Sigmoid colon (tissue), 6 donors: ENCODE measurements at regions not wholly inside any gene's neighbourhood (a gene's known extent, or its start where the extent isn't known, plus 50 kb on each side); places are given as distances from the start of the nearest gene placed in this dataset.

Source experiments
- DNase-seq: peaks from one replicate; pipeline ENCODE4 v3.0.0-alpha.2; 2019
- H3K27ac ChIP-seq, 4 donors: fragments of 200-600 bp; sonication (generic); one replicate each; pipeline ENCODE4 v1.5.1; 2016 to 2019; ENCODE audit warnings: mild to moderate bottlenecking in 1 of 4
- H3K27me3 ChIP-seq, 3 donors: fragments of 200-600 bp; sonication (generic); one replicate each; pipeline ENCODE4 v1.5.1; 2019; ENCODE audit warnings: mild to moderate bottlenecking in 1 of 3
- H3K36me3 ChIP-seq, 4 donors: fragments of 200-600 bp; sonication (generic); one replicate each; pipeline ENCODE4 v1.5.1; 2016 to 2019
- H3K4me1 ChIP-seq, 4 donors: fragments of 200-600 bp; sonication (generic); one replicate each; pipeline ENCODE4 v1.5.1; 2017 to 2019
- H3K4me3 ChIP-seq, 4 donors: fragments of 200-600 bp; sonication (generic); one replicate each; pipeline ENCODE4 v1.5.1; 2017 to 2019; ENCODE audit warnings: mild to moderate bottlenecking in 2 of 4, moderate library complexity in 1 of 4
- H3K9me3 ChIP-seq, 4 donors: fragments of 200-600 bp in 3 of 4; sonication (generic) in 3 of 4; one replicate each; pipeline versions ENCODE4 v1.5.1 to v1.6.1; 2013 to 2019
- EP300 ChIP-seq, 4 donors: sonication (generic); formaldehyde crosslinking; IDR thresholded peaks; one replicate each; pipeline ENCODE4 v1.6.1; 2017; ENCODE audit warnings: antibody characterized with exemption in 4 of 4
- POLR2A ChIP-seq, 2 donors: fragments of 450-650 bp; IDR thresholded peaks; one replicate each; pipeline ENCODE4 v1.6.1; 2016; ENCODE audit warnings: antibody characterized with exemption in 2 of 2, mild to moderate bottlenecking in 2 of 2, moderate library complexity in 2 of 2
- POLR2AphosphoS5 ChIP-seq, 4 donors: sonication (generic); formaldehyde crosslinking; IDR thresholded peaks; one replicate each; pipeline ENCODE4 v1.6.1; 2017; ENCODE audit warnings: antibody characterized with exemption in 4 of 4
- WGBS, 2 donors: extraction: QIAGEN DNeasy Blood & Tissue Kit; methylation state at CpG; one replicate each; pipeline ENCODE4 v1.1.7; 2013; 5-methylcytosine and 5-hydroxymethylcytosine counted together
- intact Hi-C: fragments of 100-400 bp; cut with DNase I; formaldehyde crosslinking; loops from one replicate; pipeline ENCODE4 v1.15.1; 2023
- TF ChIP-seq, protein P1 (sequence below), 4 experiments: fragments of 450-650 bp in 3 of 4; fragments of 200-600 bp in 1 of 4; IDR thresholded peaks; one replicate each; pipeline ENCODE4 v1.5.1; 2016 to 2019; ENCODE audit warnings: antibody characterized with exemption in 4 of 4, mild to moderate bottlenecking in 3 of 4, moderate library complexity in 2 of 4
- donor health status: healthy with polysubstance abuse.
- donor health status: healthy.

GRCh38 chr2:139469985-139470384 lies 689.8 kb upstream of the NXPH2 start:
- WGBS, 2 donors, result 88 to 90% methylated on average over 1 of the region's 1 CpG
- Histone ChIP-seq H3K27me3 (no peaks in the 10 kb centered on the region), H3K4me1 (no peaks in the 10 kb centered on the region), H3K9me3 (no peaks in the 10 kb centered on the region), H3K36me3 (no peaks in the 10 kb centered on the region), H3K4me3 (no peak overlapping the region), H3K27ac (no peak overlapping the region)
- no peak for DNase-seq
- intact Hi-C loops, result no loop called here
- TF ChIP-seq, protein P1, sequence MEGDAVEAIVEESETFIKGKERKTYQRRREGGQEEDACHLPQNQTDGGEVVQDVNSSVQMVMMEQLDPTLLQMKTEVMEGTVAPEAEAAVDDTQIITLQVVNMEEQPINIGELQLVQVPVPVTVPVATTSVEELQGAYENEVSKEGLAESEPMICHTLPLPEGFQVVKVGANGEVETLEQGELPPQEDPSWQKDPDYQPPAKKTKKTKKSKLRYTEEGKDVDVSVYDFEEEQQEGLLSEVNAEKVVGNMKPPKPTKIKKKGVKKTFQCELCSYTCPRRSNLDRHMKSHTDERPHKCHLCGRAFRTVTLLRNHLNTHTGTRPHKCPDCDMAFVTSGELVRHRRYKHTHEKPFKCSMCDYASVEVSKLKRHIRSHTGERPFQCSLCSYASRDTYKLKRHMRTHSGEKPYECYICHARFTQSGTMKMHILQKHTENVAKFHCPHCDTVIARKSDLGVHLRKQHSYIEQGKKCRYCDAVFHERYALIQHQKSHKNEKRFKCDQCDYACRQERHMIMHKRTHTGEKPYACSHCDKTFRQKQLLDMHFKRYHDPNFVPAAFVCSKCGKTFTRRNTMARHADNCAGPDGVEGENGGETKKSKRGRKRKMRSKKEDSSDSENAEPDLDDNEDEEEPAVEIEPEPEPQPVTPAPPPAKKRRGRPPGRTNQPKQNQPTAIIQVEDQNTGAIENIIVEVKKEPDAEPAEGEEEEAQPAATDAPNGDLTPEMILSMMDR (IDR thresholded peaks at IDR 0.05), result no peak
- no peak for TF ChIP-seq POLR2AphosphoS5 (IDR thresholded peaks at IDR 0.05)

- no peak overlapping the region for H3K27ac ChIP-seq
- H3K36me3 ChIP-seq, result no peaks in the 10 kb centered on the region
- H3K9me3 ChIP-seq, result no peaks in the 10 kb centered on the region
- intact Hi-C loops, result no loop called here
- H3K4me3 ChIP-seq, result no peak overlapping the region
- no peaks in the 10 kb centered on the region for H3K4me1 ChIP-seq
- WGBS, 2 donors, result 60 to 64% methylated on average over 4 of the region's 4 CpGs
- no peaks in the 10 kb centered on the region for H3K27me3 ChIP-seq
- TF ChIP-seq POLR2A (IDR thresholded peaks at IDR 0.05) (no peak), EP300 (IDR thresholded peaks at IDR 0.05) (no peak), POLR2AphosphoS5 (IDR thresholded peaks at IDR 0.05) (no peak)
- TF ChIP-seq, protein P1 (IDR thresholded peaks at IDR 0.05), result no peak
- no peak for DNase-seq
These were observed 685.6 kb upstream of the NXPH2 start for GRCh38 chr2:139465789-139466188.

GRCh38 chr2:139457873-139458272 lies 677.7 kb upstream of the NXPH2 start:
- TF ChIP-seq EP300 (IDR thresholded peaks at IDR 0.05) (no peak), POLR2AphosphoS5 (IDR thresholded peaks at IDR 0.05) (no peak), POLR2A (IDR thresholded peaks at IDR 0.05) (no peak)
- TF ChIP-seq, protein P1 (IDR thresholded peaks at IDR 0.05), result no peak
- intact Hi-C loops, result no loop called here
- no peaks in the 10 kb centered on the region for H3K36me3 ChIP-seq
- 72 to 83% methylated on average over 5 of the region's 5 CpGs for WGBS, 2 donors
- H3K4me1 ChIP-seq, result no peaks in the 10 kb centered on the region
- H3K4me3 ChIP-seq, result no peak overlapping the region
- H3K9me3 ChIP-seq, result no peaks in the 10 kb centered on the region
- H3K27ac ChIP-seq, result no peak overlapping the region
- H3K27me3 ChIP-seq, result no peaks in the 10 kb centered on the region
- DNase-seq, result no peak

GRCh38 chr2:139454251-139454650 lies 674.1 kb upstream of the NXPH2 start:
- Histone ChIP-seq H3K36me3 (no peaks in the 10 kb centered on the region), H3K4me3 (no peak overlapping the region), H3K4me1 (no peaks in the 10 kb centered on the region), H3K27ac (no peak overlapping the region), H3K27me3 (no peaks in the 10 kb centered on the region), H3K9me3 (no peaks in the 10 kb centered on the region)
- no peak for TF ChIP-seq EP300 (IDR thresholded peaks at IDR 0.05)
- TF ChIP-seq POLR2AphosphoS5 (IDR thresholded peaks at IDR 0.05), result no peak
- TF ChIP-seq, protein P1 (IDR thresholded peaks at IDR 0.05), result no peak
- TF ChIP-seq POLR2A (IDR thresholded peaks at IDR 0.05), result no peak
- WGBS, 2 donors, result 76 to 83% methylated on average over 1 of the region's 1 CpG
- no peak for DNase-seq
- intact Hi-C loops, result no loop called here

DNA sequence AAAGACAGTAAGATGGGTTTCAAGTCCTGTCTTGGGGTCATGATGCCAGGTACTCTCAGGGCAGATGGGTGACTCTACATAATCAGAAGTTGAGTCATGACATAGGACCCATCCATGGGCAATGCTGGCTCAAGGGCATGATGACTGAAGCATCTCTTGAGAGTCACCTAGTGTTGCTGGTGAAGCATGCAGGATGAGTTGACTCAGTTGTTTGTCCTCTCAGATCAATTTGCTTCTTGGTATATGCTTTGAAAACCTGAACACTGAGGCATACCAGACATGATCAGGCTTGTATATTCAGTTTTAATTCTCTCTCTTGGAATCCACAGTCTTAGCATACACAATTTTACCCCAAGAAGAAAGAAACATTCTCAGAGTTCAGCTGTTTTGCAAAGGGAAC lies 658.9 kb upstream of the NXPH2 start:
- H3K9me3 ChIP-seq, result no peaks in the 10 kb centered on the region
- no peaks in the 10 kb centered on the region for H3K4me1 ChIP-seq
- H3K4me3 ChIP-seq, result no peak overlapping the region
- no peaks in the 10 kb centered on the region for H3K36me3 ChIP-seq
- intact Hi-C loops, result no loop called here
- TF ChIP-seq, protein P1 (IDR thresholded peaks at IDR 0.05), result no peak
- TF ChIP-seq POLR2AphosphoS5 (IDR thresholded peaks at IDR 0.05) (no peak), POLR2A (IDR thresholded peaks at IDR 0.05) (no peak), EP300 (IDR thresholded peaks at IDR 0.05) (no peak)
- DNase-seq, result no peak
- H3K27ac ChIP-seq, result no peak overlapping the region
- no peaks in the 10 kb centered on the region for H3K27me3 ChIP-seq
